ENCODE measurements at regions not wholly inside any gene's neighbourhood (a gene's known extent, or its start where the extent isn't known, plus 50 kb on each side); places are given as distances from the start of the nearest gene placed in this dataset.

DNA sequence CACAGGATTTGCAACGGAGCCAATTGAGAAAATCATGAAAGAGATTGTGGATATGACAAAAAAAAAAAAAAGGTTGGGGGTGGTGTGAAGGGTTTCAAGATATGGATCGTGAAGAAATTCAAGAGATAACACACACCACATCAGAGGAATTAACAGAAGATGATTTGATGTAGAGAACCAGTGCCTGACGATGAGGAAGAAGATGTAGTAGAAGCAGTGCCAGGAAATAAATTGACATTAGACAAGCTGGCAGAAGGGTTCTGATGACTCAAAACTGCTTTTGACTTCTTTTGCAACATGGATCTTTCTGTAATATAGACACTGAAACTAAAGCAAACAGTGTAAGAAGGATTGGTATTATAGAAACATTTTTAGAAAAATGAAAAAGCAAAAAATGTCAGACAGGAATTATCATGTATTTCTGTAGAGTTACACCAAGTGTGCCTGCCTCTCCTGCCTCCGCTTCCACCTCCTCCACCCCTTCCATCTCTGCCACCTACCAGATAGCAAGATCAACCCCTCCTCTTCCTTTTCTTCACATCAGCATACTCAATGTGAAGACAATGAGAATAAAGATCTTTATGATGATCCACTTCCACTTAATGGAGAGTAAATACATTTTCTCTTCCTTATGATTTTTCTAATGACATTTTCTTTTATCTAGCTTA, 127.5 kb upstream of the OTUD4 start:
- in situ Hi-C loops (cut with MboI; ENCODE audit: low sequenced_read_pairs in 4 of 4): no loop called here
- no peak for ATAC-seq

DNA sequence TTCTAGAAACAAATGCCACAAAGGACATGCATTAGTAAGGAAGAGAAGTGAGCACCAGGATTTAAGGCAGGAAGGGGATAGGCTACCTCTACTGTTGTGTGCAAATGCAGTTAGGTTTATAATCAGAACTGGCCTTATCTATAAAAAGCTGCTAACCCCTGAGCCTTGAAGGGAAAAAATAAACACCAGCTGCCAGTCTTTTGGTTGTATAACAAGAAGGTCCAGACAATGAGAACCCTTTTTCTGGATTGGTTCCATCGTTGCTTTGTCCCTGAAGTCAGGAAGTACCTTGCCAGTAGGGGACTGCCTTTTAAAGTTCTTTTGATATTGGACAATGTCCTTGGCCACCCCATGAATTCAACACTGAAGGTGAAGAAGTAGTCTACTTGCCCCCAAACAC, 126.7 kb upstream of the OTUD4 start:
- Histone ChIP-seq H3K9me3 (no peaks in the 10 kb centered on the region), H3K36me3 (no peaks in the 10 kb centered on the region), H3K27me3 (no peaks in the 10 kb centered on the region), H3K4me1 (no peaks in the 10 kb centered on the region), H3K4me3 (no peak overlapping the region), H3K27ac (no peak overlapping the region)
- intact Hi-C loops (cut with DNase I; ENCODE audit: low total_unique reads) (no loop called here), in situ Hi-C loops (cut with MboI; ENCODE audit: low sequenced_read_pairs in 4 of 4) (no loop called here)
- TF ChIP-seq POLR2A (IDR thresholded peaks at IDR 0.05): no peak
- TF ChIP-seq, protein P1, sequence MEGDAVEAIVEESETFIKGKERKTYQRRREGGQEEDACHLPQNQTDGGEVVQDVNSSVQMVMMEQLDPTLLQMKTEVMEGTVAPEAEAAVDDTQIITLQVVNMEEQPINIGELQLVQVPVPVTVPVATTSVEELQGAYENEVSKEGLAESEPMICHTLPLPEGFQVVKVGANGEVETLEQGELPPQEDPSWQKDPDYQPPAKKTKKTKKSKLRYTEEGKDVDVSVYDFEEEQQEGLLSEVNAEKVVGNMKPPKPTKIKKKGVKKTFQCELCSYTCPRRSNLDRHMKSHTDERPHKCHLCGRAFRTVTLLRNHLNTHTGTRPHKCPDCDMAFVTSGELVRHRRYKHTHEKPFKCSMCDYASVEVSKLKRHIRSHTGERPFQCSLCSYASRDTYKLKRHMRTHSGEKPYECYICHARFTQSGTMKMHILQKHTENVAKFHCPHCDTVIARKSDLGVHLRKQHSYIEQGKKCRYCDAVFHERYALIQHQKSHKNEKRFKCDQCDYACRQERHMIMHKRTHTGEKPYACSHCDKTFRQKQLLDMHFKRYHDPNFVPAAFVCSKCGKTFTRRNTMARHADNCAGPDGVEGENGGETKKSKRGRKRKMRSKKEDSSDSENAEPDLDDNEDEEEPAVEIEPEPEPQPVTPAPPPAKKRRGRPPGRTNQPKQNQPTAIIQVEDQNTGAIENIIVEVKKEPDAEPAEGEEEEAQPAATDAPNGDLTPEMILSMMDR (IDR thresholded peaks at IDR 0.05 in 4 of 5, conservative IDR thresholded peaks at IDR 0.05 in 1 of 5): no peak
- DNase-seq: no peak
- ATAC-seq: no peak

More for the DNA sequence above, 127.5 kb upstream of the OTUD4 start:
- intact Hi-C loops (cut with DNase I; ENCODE audit: low total_unique reads): no loop called here
- no peaks in the 10 kb centered on the region for H3K9me3 ChIP-seq
- DNase-seq: no peak
- TF ChIP-seq POLR2A (IDR thresholded peaks at IDR 0.05): no peak
- TF ChIP-seq, protein P1 (IDR thresholded peaks at IDR 0.05 in 4 of 5, conservative IDR thresholded peaks at IDR 0.05 in 1 of 5): no peak
- H3K27me3 ChIP-seq: no peaks in the 10 kb centered on the region
- no peaks in the 10 kb centered on the region for H3K36me3 ChIP-seq
- no peak overlapping the region for H3K4me3 ChIP-seq
- H3K4me1 ChIP-seq: no peaks in the 10 kb centered on the region
- H3K27ac ChIP-seq: no peak overlapping the region

DNA sequence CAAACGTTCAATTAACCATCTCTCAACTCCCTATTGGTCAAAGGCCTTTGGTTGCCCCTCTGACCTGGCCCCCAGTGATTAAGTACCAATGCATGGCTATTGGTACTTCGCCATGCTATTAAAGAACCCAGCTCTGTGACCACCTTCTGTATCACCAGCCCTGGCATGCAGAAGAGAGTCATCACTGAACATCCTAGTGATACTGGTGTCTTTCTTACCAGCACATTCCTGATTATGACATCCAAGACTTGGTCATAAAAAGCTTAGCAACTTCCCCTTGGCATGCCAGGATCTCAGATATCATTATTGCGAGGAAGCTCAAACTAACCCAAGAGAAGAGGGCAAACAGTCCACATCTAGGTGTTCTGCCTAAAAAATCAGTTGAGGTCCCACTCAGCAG, 122.3 kb upstream of the OTUD4 start:
- TF ChIP-seq, protein P1 (IDR thresholded peaks at IDR 0.05 in 4 of 5, conservative IDR thresholded peaks at IDR 0.05 in 1 of 5): no peak
- no peak for TF ChIP-seq POLR2A (IDR thresholded peaks at IDR 0.05)
- no peaks in the 10 kb centered on the region for H3K36me3 ChIP-seq

DNA sequence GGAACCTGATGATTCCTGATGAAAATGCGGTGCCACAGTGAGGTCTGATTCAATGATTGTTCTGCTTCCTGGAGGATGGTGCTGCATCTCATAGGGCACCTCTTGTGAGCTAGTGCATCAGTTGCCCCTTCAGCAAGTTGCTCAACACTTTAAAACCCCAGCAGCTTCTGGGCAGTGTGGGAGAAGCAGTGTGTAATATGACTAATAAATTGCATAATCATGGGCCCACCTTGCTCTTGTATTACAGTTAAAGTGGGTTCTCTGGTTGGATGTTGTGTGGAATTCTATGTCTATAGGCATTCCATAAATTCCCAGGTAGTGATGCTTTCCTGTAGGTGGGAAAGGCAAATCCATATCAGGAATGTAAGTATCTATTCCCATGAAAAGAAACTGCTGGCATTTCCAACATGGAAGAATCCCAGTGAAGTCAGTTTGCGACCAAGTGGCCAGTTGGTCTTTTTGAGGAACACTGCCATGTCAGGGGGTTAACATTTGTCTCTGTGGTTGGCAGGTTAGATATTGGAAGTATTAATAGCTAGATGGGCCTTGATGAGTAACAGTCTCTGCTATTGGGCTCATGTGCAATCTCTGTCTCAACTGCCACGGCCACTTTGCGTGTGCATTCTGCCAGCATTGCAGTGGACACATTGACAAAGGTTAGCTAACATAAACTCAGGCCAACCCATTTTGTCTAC, 121.1 kb upstream of the OTUD4 start:
- TF ChIP-seq, protein P1 (IDR thresholded peaks at IDR 0.05 in 4 of 5, conservative IDR thresholded peaks at IDR 0.05 in 1 of 5): no peak
- no peak for TF ChIP-seq POLR2A (IDR thresholded peaks at IDR 0.05)
- ATAC-seq: no peak
- Histone ChIP-seq H3K4me1 (peaks cover 0 to 9% of the 10 kb centered on the region in 2 donors), H3K36me3 (no peaks in the 10 kb centered on the region), H3K27me3 (no peaks in the 10 kb centered on the region), H3K27ac (no peak overlapping the region), H3K9me3 (no peaks in the 10 kb centered on the region), H3K4me3 (no peak overlapping the region)
- in situ Hi-C loops (cut with MboI; ENCODE audit: low sequenced_read_pairs in 4 of 4) (no loop called here), intact Hi-C loops (cut with DNase I; ENCODE audit: low total_unique reads) (no loop called here)
- DNase-seq: no peak

More for the DNA sequence above, 122.3 kb upstream of the OTUD4 start:
- no peak for ATAC-seq
- no peaks in the 10 kb centered on the region for H3K27me3 ChIP-seq
- no peaks in the 10 kb centered on the region for H3K9me3 ChIP-seq
- no peak for DNase-seq
- intact Hi-C loops (cut with DNase I; ENCODE audit: low total_unique reads): no loop called here
- H3K4me1 ChIP-seq: peaks cover 0 to 9% of the 10 kb centered on the region in 2 donors
- no peak overlapping the region for H3K27ac ChIP-seq
- in situ Hi-C loops (cut with MboI; ENCODE audit: low sequenced_read_pairs in 4 of 4): no loop called here
- H3K4me3 ChIP-seq: no peak overlapping the region

Data from gastrocnemius medialis (tissue), 4 donors.